ENCODE measurements at regions not wholly inside any gene's neighbourhood (a gene's known extent, or its start where the extent isn't known, plus 50 kb on each side); places are given as distances from the start of the nearest gene placed in this dataset.

- no peak for DNase-seq
- Mint-ChIP-seq H3K4me3 (no peak overlapping the region), H3K27me3 (peaks cover 15% of the 10 kb centered on the region), H3K9me3 (peaks cover 2% of the 10 kb centered on the region), H3K36me3 (no peaks in the 10 kb centered on the region), H3K4me1 (no peaks in the 10 kb centered on the region), H3K27ac (no peak overlapping the region)
Measured at GRCh38 chr14:105830171-105830570, 303.8 kb downstream of the TMEM121 start.

GRCh38 chr14:105836160-105836559 is 309.8 kb downstream of the TMEM121 start:
- no peak overlapping the region for H3K4me3 Mint-ChIP-seq
- H3K27ac Mint-ChIP-seq, result no peak overlapping the region
- H3K4me1 Mint-ChIP-seq, result no peaks in the 10 kb centered on the region
- H3K36me3 Mint-ChIP-seq, result no peaks in the 10 kb centered on the region
- DNase-seq, result no peak
- no peaks in the 10 kb centered on the region for H3K9me3 Mint-ChIP-seq
- H3K27me3 Mint-ChIP-seq, result peaks cover 3% of the 10 kb centered on the region

GRCh38 chr14:105836730-105837129 is 310.3 kb downstream of the TMEM121 start:
- Mint-ChIP-seq H3K4me1 (no peaks in the 10 kb centered on the region), H3K27me3 (no peaks in the 10 kb centered on the region), H3K9me3 (no peaks in the 10 kb centered on the region), H3K4me3 (no peak overlapping the region), H3K27ac (no peak overlapping the region), H3K36me3 (no peaks in the 10 kb centered on the region)
- DNase-seq, result no peak

GRCh38 chr14:105837349-105838063 is 311.1 kb downstream of the TMEM121 start:
- Mint-ChIP-seq H3K4me1 (no peaks in the 10 kb centered on the region), H3K27me3 (no peaks in the 10 kb centered on the region), H3K4me3 (no peak overlapping the region), H3K36me3 (no peaks in the 10 kb centered on the region), H3K27ac (no peak overlapping the region), H3K9me3 (no peaks in the 10 kb centered on the region)
- no peak for DNase-seq

DNA sequence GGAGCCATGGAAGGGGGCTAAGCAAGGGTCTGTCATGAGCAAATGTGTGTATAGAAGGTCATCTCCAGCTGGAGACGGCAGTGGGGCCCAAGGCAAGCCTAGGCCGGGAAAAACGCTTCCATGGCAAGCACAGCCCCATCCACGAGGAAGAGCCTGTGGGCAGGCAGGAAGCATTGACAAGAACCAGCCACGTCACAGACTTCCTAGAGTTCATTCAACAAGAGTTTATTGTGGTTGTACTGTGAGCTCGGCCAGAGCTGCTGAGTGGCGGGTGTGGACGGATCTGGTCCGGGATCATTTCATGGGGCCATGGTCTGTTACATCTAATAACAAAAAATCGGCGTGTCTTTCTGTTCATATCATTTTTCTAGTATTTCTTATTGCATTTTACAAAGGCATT is 311.7 kb downstream of the TMEM121 start:
- Mint-ChIP-seq H3K4me1 (no peaks in the 10 kb centered on the region), H3K4me3 (no peak overlapping the region)

DNA sequence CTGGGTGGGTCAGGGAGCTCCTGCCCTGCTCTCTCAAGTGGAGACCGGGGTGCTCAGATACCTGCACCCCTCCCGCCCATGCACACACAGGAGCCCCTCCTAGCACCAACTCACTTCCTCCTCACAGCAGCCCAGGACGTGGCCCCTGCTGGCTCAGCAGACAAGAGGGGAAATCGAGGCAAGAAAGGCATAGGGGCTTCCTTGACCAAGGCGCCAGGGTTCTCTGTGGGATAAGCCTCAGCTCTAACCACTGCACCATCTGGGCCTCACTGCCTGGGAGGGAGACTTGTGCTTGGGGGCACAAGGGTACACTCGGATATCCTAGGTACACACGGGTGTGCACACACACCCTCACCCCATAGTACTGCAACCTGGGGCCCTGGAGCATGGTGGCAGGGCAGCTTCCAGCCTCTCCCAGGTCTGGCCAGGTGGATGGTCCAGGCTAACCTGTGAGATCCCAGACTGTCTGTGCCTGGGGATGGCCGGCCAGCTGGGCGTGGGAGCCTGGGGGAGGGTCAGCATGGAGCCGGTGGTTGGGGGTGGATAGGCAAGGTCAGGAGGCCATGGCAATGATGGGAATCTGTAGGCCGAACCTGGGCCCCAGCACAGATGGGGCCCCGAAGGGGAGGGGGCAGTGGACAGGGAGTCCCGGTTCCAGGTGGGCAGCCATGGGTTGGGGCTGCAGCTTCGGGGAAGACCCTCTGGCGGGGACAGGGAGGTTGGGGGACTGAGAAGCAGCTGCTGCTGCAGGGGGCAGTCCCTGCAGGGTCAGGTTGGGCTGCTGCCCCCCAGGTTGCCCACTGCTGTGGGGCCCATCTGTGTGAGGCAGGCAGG is 312.4 kb downstream of the TMEM121 start:
- Mint-ChIP-seq H3K9me3 (no peaks in the 10 kb centered on the region), H3K36me3 (no peaks in the 10 kb centered on the region), H3K27me3 (no peaks in the 10 kb centered on the region), H3K4me3 (no peak overlapping the region), H3K27ac (no peak overlapping the region), H3K4me1 (no peaks in the 10 kb centered on the region)
- DNase-seq, result no peak

More for the DNA sequence above, 311.7 kb downstream of the TMEM121 start:
- DNase-seq, result no peak
- H3K9me3 Mint-ChIP-seq, result no peaks in the 10 kb centered on the region
- H3K36me3 Mint-ChIP-seq, result no peaks in the 10 kb centered on the region
- H3K27ac Mint-ChIP-seq, result no peak overlapping the region
- H3K27me3 Mint-ChIP-seq, result no peaks in the 10 kb centered on the region

DNA sequence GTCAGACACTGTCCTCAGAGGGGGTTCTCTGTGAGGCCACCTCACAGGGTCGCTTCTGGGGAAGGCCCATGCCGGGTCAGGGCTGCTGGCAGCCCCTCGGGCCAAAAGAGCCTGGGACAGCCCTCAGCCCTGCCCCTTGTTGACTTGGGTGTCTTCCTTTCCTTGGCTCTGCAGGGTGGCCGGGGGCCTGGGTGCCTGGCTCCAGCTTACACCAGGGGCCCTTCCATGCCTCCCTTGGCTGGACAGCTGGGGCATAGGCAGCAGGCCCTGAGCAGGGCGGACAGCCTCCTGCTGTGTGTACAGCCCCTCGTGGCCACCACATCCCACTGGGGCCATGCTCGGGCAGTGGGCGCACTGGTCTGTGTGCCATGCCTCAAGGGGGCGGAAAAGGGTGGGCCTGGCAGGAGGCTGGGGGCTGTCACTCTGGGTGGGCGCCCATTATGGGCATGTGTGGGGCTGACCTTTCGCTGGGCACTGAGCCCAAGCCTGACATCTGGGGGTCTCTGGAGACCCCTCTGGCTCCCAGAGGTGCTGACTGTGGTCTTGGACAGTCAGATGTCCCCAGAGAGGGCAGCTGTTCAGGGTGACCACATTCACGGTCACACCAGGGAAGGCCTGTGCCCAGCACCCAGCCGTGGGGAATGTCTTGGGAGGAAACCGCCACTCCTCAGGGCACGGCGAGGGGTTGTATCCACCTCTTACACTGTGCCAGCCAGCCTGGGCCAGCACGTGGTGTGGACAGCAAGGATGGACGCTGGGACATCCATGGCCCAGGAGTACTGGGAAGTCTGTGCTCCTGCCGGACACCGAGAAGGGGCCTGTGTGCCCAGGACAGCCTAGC is 313.3 kb downstream of the TMEM121 start:
- H3K27me3 Mint-ChIP-seq, result no peaks in the 10 kb centered on the region
- H3K4me1 Mint-ChIP-seq, result no peaks in the 10 kb centered on the region
- no peaks in the 10 kb centered on the region for H3K36me3 Mint-ChIP-seq
- no peak overlapping the region for H3K4me3 Mint-ChIP-seq
- H3K9me3 Mint-ChIP-seq, result no peaks in the 10 kb centered on the region
- no peak overlapping the region for H3K27ac Mint-ChIP-seq
- DNase-seq, result no peak

- Mint-ChIP-seq H3K36me3 (no peaks in the 10 kb centered on the region), H3K4me3 (no peak overlapping the region), H3K27me3 (no peaks in the 10 kb centered on the region), H3K9me3 (no peaks in the 10 kb centered on the region), H3K4me1 (no peaks in the 10 kb centered on the region), H3K27ac (no peak overlapping the region)
- no peak for DNase-seq
Measured at GRCh38 chr14:105840266-105841021, 314.1 kb downstream of the TMEM121 start.

GRCh38 chr14:105841022-105842009 is 314.9 kb downstream of the TMEM121 start:
- no peaks in the 10 kb centered on the region for H3K4me1 Mint-ChIP-seq
- H3K27ac Mint-ChIP-seq, result no peak overlapping the region
- H3K4me3 Mint-ChIP-seq, result no peak overlapping the region
- no peaks in the 10 kb centered on the region for H3K36me3 Mint-ChIP-seq
- DNase-seq, result no peak
- no peaks in the 10 kb centered on the region for H3K27me3 Mint-ChIP-seq
- no peaks in the 10 kb centered on the region for H3K9me3 Mint-ChIP-seq

- no peaks in the 10 kb centered on the region for H3K27me3 Mint-ChIP-seq
- no peaks in the 10 kb centered on the region for H3K9me3 Mint-ChIP-seq
- H3K27ac Mint-ChIP-seq, result no peak overlapping the region
- H3K4me1 Mint-ChIP-seq, result no peaks in the 10 kb centered on the region
- H3K36me3 Mint-ChIP-seq, result no peaks in the 10 kb centered on the region
- DNase-seq, result no peak
- H3K4me3 Mint-ChIP-seq, result no peak overlapping the region
Measured at GRCh38 chr14:105842105-105842504, 315.7 kb downstream of the TMEM121 start.

- H3K27me3 Mint-ChIP-seq, result no peaks in the 10 kb centered on the region
- H3K27ac Mint-ChIP-seq, result no peak overlapping the region
- no peaks in the 10 kb centered on the region for H3K36me3 Mint-ChIP-seq
- H3K4me1 Mint-ChIP-seq, result no peaks in the 10 kb centered on the region
- no peak overlapping the region for H3K4me3 Mint-ChIP-seq
- no peak for DNase-seq
- H3K9me3 Mint-ChIP-seq, result no peaks in the 10 kb centered on the region
Measured at GRCh38 chr14:105843444-105844046, 317.2 kb downstream of the TMEM121 start.

DNA sequence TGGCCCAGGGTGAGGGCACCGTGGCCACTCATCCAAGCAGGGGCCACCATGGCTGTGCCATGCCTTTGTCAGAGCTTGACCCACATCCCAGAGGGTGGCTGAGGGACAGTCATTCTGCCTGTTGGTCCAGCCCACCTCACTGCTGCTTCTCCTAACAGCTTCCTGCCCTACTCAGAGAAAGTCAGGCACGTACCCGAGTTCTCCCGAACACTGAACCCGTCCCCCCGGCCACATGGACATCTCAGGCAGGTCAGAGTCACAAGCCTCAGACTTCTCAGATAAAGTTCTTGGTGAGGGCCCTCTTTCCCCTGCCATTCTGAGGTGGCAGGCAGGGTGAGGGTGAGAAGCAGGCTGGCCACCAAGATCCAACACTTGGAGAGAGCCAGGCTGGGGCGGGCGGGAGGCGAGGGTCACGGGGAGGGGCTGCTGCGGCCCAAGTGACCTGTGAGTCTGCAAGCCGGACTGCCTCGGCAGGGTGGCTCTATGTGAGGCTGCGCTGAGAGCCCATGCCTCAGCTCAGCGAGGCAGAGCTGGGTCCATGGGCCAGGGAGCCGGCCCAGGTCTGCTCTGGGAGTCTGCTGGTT is 317.8 kb downstream of the TMEM121 start:
- Mint-ChIP-seq H3K36me3 (no peaks in the 10 kb centered on the region), H3K4me1 (no peaks in the 10 kb centered on the region), H3K9me3 (no peaks in the 10 kb centered on the region), H3K27me3 (no peaks in the 10 kb centered on the region), H3K27ac (no peak overlapping the region), H3K4me3 (no peak overlapping the region)
- DNase-seq, result no peak

Data from activated naive CD8-positive, alpha-beta T cell treated with anti-CD3 and anti-CD28 coated beads for 36 hours (primary cell).